SJCRH30 (cell line): ENCODE measurements at regions not wholly inside any gene's neighbourhood (a gene's known extent, or its start where the extent isn't known, plus 50 kb on each side); places are given as distances from the start of the nearest gene placed in this dataset.
"Not testable (repeated sequence)": the region's sequence is repeated elsewhere in the genome, so short reads cannot be mapped to it uniquely, and the experiment has no call there.

Experiments
- DNase-seq, 2 experiments: peaks; one replicate each; pipeline ENCODE4 v3.0.0-alpha.2; 2015 to 2020
- H3K27ac ChIP-seq: fragments of 250-450 bp; sonication (Bioruptor Pico); 2 replicates; pipeline ENCODE4 v1.5.1; 2020; ENCODE audit warnings: mild to moderate bottlenecking, moderate library complexity
- H3K27me3 ChIP-seq: fragments of 250-450 bp; sonication (Bioruptor Pico); 2 replicates; pipeline ENCODE4 v1.5.1; 2020; ENCODE audit warnings: mild to moderate bottlenecking, moderate library complexity
- H3K36me3 ChIP-seq: fragments of 250-450 bp; sonication (Bioruptor Pico); 2 replicates; pipeline ENCODE4 v1.5.1; 2020; ENCODE audit warnings: mild to moderate bottlenecking, moderate library complexity
- H3K4me1 ChIP-seq: fragments of 250-450 bp; sonication (Bioruptor Pico); 2 replicates; pipeline ENCODE4 v1.5.1; 2020; ENCODE audit warnings: mild to moderate bottlenecking, moderate library complexity
- H3K4me3 ChIP-seq: fragments of 250-450 bp; sonication (Bioruptor Pico); 2 replicates; pipeline ENCODE4 v1.5.1; 2020; ENCODE audit warnings: mild to moderate bottlenecking, moderate library complexity
- H3K9me3 ChIP-seq: fragments of 250-450 bp; sonication (Bioruptor Pico); replicated peaks from 2 replicates; pipeline ENCODE4 v1.5.1; 2020; ENCODE audit warnings: mild to moderate bottlenecking, moderate library complexity

- Histone ChIP-seq H3K36me3 (no peaks in the 10 kb centered on the region), H3K27ac (no peak overlapping the region), H3K4me3 (no peak overlapping the region), H3K27me3 (no peaks in the 10 kb centered on the region), H3K4me1 (no peaks in the 10 kb centered on the region), H3K9me3 (peaks cover 4% of the 10 kb centered on the region; the same call in 1 of the 2 replicates)
- no peak for DNase-seq
Observed at GRCh38 chr5:116998024-116998423, 423.4 kb upstream of the SEMA6A start.

GRCh38 chr5:116992681-116993080 is 418.1 kb upstream of the SEMA6A start:
- Histone ChIP-seq H3K27ac (no peak overlapping the region), H3K9me3 (no peaks in the 10 kb centered on the region), H3K36me3 (no peaks in the 10 kb centered on the region), H3K4me3 (no peak overlapping the region), H3K4me1 (peaks cover 18% of the 10 kb centered on the region), H3K27me3 (no peaks in the 10 kb centered on the region)
- DNase-seq: no peak

- Histone ChIP-seq H3K27ac (peak overlapping the region; percentile 61), H3K9me3 (no peaks in the 10 kb centered on the region), H3K36me3 (no peaks in the 10 kb centered on the region), H3K27me3 (no peaks in the 10 kb centered on the region), H3K4me1 (peaks cover 18% of the 10 kb centered on the region), H3K4me3 (no peak overlapping the region)
- peak; percentile 82 to 94 for DNase-seq
Observed at GRCh38 chr5:116989995-116990394, 415.4 kb upstream of the SEMA6A start.

- no peak overlapping the region for H3K4me3 ChIP-seq
- H3K9me3 ChIP-seq: no peaks in the 10 kb centered on the region
- H3K27ac ChIP-seq: no peak overlapping the region
- no peaks in the 10 kb centered on the region for H3K27me3 ChIP-seq
- H3K36me3 ChIP-seq: no peaks in the 10 kb centered on the region
- H3K4me1 ChIP-seq: no peaks in the 10 kb centered on the region
- DNase-seq: no peak
Observed at GRCh38 chr5:116982035-116982434, 407.4 kb upstream of the SEMA6A start.

GRCh38 chr5:116980581-116980980 is 406.0 kb upstream of the SEMA6A start:
- Histone ChIP-seq H3K4me3 (no peak overlapping the region), H3K27me3 (no peaks in the 10 kb centered on the region), H3K4me1 (no peaks in the 10 kb centered on the region), H3K36me3 (no peaks in the 10 kb centered on the region), H3K9me3 (no peaks in the 10 kb centered on the region), H3K27ac (no peak overlapping the region)
- no peak for DNase-seq

GRCh38 chr5:116976767-116977166 is 402.1 kb upstream of the SEMA6A start:
- no peak for DNase-seq
- Histone ChIP-seq H3K27me3 (no peaks in the 10 kb centered on the region), H3K9me3 (no peaks in the 10 kb centered on the region), H3K4me3 (no peak overlapping the region), H3K27ac (no peak overlapping the region), H3K4me1 (no peaks in the 10 kb centered on the region), H3K36me3 (no peaks in the 10 kb centered on the region)

GRCh38 chr5:116971131-116971530 is 396.5 kb upstream of the SEMA6A start:
- no peak overlapping the region for H3K27ac ChIP-seq
- peaks cover 18% of the 10 kb centered on the region for H3K4me1 ChIP-seq
- no peaks in the 10 kb centered on the region for H3K36me3 ChIP-seq
- no peak for DNase-seq
- H3K9me3 ChIP-seq: no peaks in the 10 kb centered on the region
- H3K27me3 ChIP-seq: no peaks in the 10 kb centered on the region
- no peak overlapping the region for H3K4me3 ChIP-seq

GRCh38 chr5:116970318-116970717 is 395.7 kb upstream of the SEMA6A start:
- H3K36me3 ChIP-seq: no peaks in the 10 kb centered on the region
- H3K27me3 ChIP-seq: no peaks in the 10 kb centered on the region
- H3K9me3 ChIP-seq: no peaks in the 10 kb centered on the region
- H3K4me1 ChIP-seq: peaks cover 18% of the 10 kb centered on the region
- no peak overlapping the region for H3K4me3 ChIP-seq
- peak; percentile 88 to 95 for DNase-seq
- H3K27ac ChIP-seq: no peak overlapping the region; the same call in 1 of the 2 replicates

- Histone ChIP-seq H3K27ac (no peak overlapping the region), H3K4me3 (no peak overlapping the region), H3K9me3 (no peaks in the 10 kb centered on the region), H3K27me3 (no peaks in the 10 kb centered on the region), H3K36me3 (no peaks in the 10 kb centered on the region), H3K4me1 (peaks cover under 1% of the 10 kb centered on the region; the same call in 1 of the 2 replicates)
- no peak for DNase-seq
Observed at GRCh38 chr5:116964438-116964837, 389.8 kb upstream of the SEMA6A start.

- no peak overlapping the region for H3K27ac ChIP-seq
- H3K4me3 ChIP-seq: no peak overlapping the region
- H3K27me3 ChIP-seq: no peaks in the 10 kb centered on the region
- no peaks in the 10 kb centered on the region for H3K36me3 ChIP-seq
- H3K4me1 ChIP-seq: no peaks in the 10 kb centered on the region
- no peak for DNase-seq
- no peaks in the 10 kb centered on the region for H3K9me3 ChIP-seq
Observed at GRCh38 chr5:116961021-116961420, 386.4 kb upstream of the SEMA6A start.

- H3K36me3 ChIP-seq: no peaks in the 10 kb centered on the region
- no peak overlapping the region for H3K27ac ChIP-seq
- DNase-seq: no peak
- H3K4me3 ChIP-seq: no peak overlapping the region
- H3K9me3 ChIP-seq: no peaks in the 10 kb centered on the region; the same call in 1 of the 2 replicates
- H3K4me1 ChIP-seq: no peaks in the 10 kb centered on the region
- H3K27me3 ChIP-seq: no peaks in the 10 kb centered on the region
Observed at GRCh38 chr5:116959843-116960242, 385.2 kb upstream of the SEMA6A start.

- Histone ChIP-seq H3K36me3 (no peaks in the 10 kb centered on the region), H3K27ac (no peak overlapping the region), H3K27me3 (no peaks in the 10 kb centered on the region), H3K4me1 (0 out of 2 replicates have a peak, but pooled peaks cover under 1% of the 10 kb centered on the region), H3K9me3 (no peaks in the 10 kb centered on the region; the same call in none of the 2 replicates), H3K4me3 (no peak overlapping the region)
- no peak for DNase-seq
Observed at GRCh38 chr5:116953251-116953930, 378.8 kb upstream of the SEMA6A start.

GRCh38 chr5:116951219-116951618 is 376.6 kb upstream of the SEMA6A start:
- no peak overlapping the region for H3K27ac ChIP-seq
- no peak for DNase-seq
- no peaks in the 10 kb centered on the region for H3K36me3 ChIP-seq
- H3K27me3 ChIP-seq: no peaks in the 10 kb centered on the region
- 0 out of 2 replicates have a peak, but pooled peaks cover 4% of the 10 kb centered on the region for H3K4me1 ChIP-seq
- H3K4me3 ChIP-seq: no peak overlapping the region
- no peaks in the 10 kb centered on the region; the same call in none of the 2 replicates for H3K9me3 ChIP-seq

- Histone ChIP-seq H3K9me3 (no peaks in the 10 kb centered on the region), H3K4me1 (peaks cover 4% of the 10 kb centered on the region; the same call in 1 of the 2 replicates), H3K4me3 (0 out of 2 replicates have a peak overlapping the region, but pooled peaks have one; percentile 10), H3K36me3 (no peaks in the 10 kb centered on the region), H3K27me3 (no peaks in the 10 kb centered on the region), H3K27ac (peak overlapping the region; percentile 42)
- peak; percentile 88 to 97 for DNase-seq
Observed at GRCh38 chr5:116947691-116948528, 373.3 kb upstream of the SEMA6A start.

GRCh38 chr5:116945613-116946382 is 371.2 kb upstream of the SEMA6A start:
- not testable (repeated sequence) for H3K27me3 ChIP-seq, DNase-seq, H3K9me3 ChIP-seq

More at GRCh38 chr5:116945613-116946382, 371.2 kb upstream of the SEMA6A start:
- not testable (repeated sequence) for H3K27ac ChIP-seq, H3K4me3 ChIP-seq, H3K36me3 ChIP-seq
- peaks cover 11% of the 10 kb centered on the region for H3K4me1 ChIP-seq
